ENCODE measurements at regions not wholly inside any gene's neighbourhood (a gene's known extent, or its start where the extent isn't known, plus 50 kb on each side); places are given as distances from the start of the nearest gene placed in this dataset.

- in situ Hi-C loops (cut with MboI; ENCODE audit: low pct_unique_long_range_greater_than_20kb, low sequenced_read_pairs), result no loop called here
- no peak for DNase-seq
Observed at GRCh38 chr13:50071379-50071778, 56.1 kb downstream of the KCNRG start.

GRCh38 chr13:50072676-50073075 is 57.4 kb downstream of the KCNRG start:
- in situ Hi-C loops (cut with MboI; ENCODE audit: low pct_unique_long_range_greater_than_20kb, low sequenced_read_pairs), result no loop called here
- no peak for DNase-seq

DNA sequence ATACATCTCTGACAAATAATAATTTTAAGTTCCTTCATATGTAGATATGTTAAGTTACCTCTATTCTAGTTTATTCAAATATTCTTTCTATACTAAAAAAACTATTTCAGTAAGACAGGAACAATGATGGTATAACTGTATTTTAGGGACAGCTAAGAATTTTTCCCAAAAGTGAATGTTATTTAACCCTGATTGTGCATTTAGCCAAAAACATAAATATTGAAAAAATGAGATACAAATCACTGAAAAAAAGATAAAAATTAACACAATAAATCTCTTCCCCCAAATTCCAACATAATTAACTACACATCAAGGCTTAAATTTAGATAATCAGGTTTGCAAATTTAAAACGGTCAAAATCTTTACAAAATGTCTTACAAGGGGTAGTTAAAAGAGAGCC is 58.1 kb downstream of the KCNRG start:
- DNase-seq, result no peak
- in situ Hi-C loops (cut with MboI; ENCODE audit: low pct_unique_long_range_greater_than_20kb, low sequenced_read_pairs), result no loop called here

- DNase-seq, result no peak
- in situ Hi-C loops (cut with MboI; ENCODE audit: low pct_unique_long_range_greater_than_20kb, low sequenced_read_pairs), result no loop called here
Observed at GRCh38 chr13:50074843-50075242, 59.6 kb downstream of the KCNRG start.

GRCh38 chr13:50075619-50076097 is 60.4 kb downstream of the KCNRG start:
- no peak for DNase-seq
- in situ Hi-C loops (cut with MboI; ENCODE audit: low pct_unique_long_range_greater_than_20kb, low sequenced_read_pairs), result no loop called here

DNA sequence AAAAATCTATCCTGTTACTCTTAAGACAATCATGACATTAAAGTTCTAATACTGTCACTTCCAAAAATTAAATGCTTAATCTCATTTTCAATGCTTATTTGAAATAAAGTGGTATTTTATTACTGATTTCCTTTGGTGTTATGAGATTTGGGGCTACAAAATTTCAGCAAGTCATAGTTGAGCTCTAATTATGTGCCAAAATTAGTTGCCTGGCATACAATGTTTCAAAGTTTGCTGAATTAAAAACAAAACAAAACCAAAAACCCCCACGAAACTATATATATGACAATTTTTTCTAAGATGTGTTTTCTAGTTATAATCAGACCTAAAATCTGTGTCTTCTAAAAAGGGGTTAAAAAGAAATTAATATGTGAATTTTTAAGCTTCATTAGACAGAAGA is 62.2 kb downstream of the KCNRG start:
- in situ Hi-C loops (cut with MboI; ENCODE audit: low pct_unique_long_range_greater_than_20kb, low sequenced_read_pairs), result no loop called here
- no peak for DNase-seq

DNA sequence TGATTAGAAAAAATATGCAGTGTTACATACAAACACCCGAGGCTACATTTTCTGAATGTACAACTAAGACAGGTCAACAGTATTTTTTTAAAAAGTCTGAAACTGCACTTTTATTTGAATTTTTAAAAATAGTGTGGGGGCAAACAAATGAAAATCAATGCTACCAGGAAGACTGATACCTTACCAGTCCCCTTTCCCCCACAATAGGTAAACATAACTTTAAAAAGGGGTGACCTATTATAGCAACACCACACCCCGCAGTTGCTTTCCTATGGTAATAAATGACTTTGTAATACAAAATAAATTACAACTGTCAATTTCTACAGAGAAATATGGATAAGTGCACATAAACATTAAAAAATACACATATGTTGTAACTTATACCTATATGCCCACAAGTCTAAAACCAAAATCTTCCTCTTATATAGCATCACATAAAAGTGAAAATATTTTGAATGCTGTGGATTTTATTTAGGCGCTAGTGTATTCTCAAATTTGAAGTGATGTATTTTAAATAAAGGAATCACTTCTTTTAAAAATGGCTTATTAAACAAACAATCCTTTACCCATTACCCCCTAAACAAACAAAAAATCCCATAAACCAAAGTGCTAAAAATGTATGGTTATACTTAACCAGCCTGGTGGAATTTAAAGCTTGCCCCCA is 63.1 kb downstream of the KCNRG start:
- DNase-seq, result no peak
- in situ Hi-C loops (cut with MboI; ENCODE audit: low pct_unique_long_range_greater_than_20kb, low sequenced_read_pairs), result no loop called here

DNA sequence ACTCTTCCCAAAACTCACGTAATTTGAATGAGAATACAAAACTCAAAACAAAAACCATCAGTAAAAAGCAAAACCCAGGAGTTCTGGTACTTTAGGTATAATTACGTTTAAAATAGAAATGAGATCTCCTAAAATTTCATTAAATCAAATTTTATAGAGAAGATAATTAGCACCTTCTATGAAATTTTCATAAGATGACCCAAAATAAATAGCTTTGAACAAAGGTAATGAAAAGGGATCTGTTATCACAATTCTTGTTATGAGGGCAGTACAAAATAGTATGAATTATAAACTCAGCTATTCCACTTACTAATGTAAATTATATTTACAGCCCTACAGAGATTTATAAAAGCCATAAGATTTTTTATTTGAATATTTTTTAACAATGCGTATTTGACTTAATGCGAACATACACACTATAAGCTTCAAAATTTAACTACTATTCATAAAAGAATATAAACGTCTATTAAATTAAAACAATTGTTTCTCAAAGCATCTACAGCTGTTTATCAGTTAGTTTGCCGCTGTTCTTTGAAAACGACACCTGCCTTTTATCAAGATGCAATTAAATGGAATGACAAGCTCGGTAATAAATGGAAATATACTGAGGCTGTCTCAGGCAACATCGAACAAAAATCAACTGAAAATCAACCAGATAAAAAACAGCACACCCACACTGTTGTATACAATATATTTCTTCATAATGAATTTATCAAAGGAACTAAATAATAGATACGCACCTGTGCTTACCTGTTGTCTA is 63.8 kb downstream of the KCNRG start:
- in situ Hi-C loops (cut with MboI; ENCODE audit: low pct_unique_long_range_greater_than_20kb, low sequenced_read_pairs), result no loop called here
- no peak for DNase-seq

- DNase-seq, result no peak
- in situ Hi-C loops (cut with MboI; ENCODE audit: low pct_unique_long_range_greater_than_20kb, low sequenced_read_pairs), result no loop called here
Observed at GRCh38 chr13:50079655-50080202, 64.5 kb downstream of the KCNRG start.

DNA sequence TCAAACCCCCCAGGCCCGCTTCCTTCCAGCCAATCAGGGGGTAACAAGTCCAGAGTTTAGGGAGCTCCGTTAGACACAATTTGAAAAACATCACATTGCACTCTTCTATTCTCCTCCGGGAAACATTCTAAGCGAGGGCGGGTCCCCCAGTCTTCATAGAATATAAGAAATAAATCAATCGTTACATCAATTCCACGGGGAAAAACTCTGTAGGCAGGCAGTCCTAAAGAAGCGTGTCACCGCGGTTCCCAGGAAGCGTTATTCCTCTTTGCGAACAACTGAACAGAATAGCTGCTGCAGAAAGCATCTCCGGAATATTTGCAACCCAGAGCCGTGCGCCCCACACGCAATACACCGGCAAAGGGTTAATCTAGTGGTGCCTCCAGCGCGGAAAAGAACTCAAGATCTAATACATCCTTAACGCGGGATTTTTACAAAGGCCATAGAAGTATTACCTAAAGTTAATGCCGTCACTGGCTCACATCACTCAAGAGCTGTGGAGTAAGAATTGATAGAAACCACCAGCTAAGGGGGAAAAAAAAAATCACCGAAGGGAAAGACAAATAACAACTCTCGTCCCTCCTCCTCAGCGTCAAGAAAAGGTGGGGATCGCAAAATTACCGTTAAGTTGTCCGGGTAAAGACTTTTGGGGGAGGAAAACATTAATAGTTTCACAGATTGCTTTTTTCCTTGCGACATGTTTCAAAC is 65.1 kb downstream of the KCNRG start:
- peak; percentile 54 for DNase-seq
- in situ Hi-C loops (cut with MboI; ENCODE audit: low pct_unique_long_range_greater_than_20kb, low sequenced_read_pairs), result no loop called here

DNA sequence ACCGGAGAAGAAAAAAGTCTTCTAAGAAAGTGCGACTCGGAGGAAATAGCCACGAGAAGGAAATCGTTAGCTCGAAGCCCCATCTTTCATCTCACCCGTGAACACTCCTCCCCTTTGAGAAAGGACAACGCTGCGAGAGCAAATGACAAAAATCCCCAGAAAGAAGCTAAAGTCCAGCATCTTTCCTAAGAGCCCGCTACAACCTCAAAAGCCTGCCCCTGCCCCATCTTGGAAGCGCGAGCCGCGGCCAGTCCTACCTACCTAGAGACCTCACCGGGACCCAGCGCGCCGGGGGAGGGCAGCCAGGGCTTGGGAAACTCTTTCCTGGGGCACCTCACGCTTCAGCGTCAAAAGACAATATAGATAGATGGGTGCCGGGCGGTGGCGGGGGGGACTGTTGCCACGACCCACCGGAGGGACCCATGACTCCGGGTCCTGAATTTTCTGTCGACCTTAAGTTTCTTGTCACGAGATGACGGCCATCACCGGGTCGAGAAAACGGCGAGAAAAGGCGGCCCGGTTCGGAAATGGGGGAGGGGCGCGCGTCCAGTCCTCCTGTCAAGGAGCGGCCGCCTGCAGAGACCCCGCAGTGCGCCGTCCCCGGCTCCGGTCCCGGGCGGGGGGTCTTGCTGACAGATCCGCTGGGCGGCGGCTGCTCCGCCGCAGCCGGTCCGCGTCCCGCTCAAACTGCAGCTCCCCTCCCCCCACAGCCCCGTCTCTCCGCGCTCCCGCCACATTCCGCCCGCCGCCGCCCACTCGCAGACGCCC is 65.9 kb downstream of the KCNRG start:
- in situ Hi-C loops (cut with MboI; ENCODE audit: low pct_unique_long_range_greater_than_20kb, low sequenced_read_pairs), result no loop called here
- DNase-seq, result peak; percentile 57

DNA sequence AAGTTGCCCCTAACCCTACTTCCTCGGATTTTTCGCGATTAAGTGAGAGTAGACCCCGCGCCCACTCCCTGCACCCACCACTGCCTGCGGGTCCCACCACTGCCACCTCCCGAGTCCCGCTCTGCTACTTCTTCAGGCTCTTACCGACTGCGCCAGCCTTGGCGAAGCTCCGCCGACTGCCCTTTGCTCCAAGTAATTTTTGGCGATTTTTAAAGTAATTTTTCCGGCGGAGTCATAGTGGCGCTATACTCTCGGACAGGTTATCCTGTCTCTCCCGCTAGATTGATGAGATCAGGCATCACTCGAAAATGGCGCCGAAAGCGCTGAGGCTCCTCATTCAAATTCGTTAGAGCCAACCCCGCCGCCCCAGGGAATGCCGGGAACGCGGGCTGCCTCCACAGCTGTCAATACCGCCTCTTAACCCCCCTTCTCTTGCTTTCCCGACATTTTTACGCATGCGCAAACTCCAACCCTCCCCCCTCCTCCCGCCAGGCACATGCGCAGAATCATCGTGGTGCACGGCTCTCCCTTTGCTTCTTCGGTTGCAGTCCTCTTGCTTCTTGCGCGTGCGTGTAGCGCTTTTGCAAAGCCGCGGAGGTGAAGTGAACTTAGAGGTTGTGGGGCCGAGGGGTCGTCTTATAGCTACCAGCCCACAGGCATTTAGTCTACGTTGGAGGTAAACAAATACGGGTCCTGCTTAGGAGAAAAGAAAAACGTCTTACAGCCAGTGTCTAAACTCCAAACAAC is 66.6 kb downstream of the KCNRG start:
- in situ Hi-C loops (cut with MboI; ENCODE audit: low pct_unique_long_range_greater_than_20kb, low sequenced_read_pairs), result no loop called here
- peak; percentile 99 for DNase-seq

DNA sequence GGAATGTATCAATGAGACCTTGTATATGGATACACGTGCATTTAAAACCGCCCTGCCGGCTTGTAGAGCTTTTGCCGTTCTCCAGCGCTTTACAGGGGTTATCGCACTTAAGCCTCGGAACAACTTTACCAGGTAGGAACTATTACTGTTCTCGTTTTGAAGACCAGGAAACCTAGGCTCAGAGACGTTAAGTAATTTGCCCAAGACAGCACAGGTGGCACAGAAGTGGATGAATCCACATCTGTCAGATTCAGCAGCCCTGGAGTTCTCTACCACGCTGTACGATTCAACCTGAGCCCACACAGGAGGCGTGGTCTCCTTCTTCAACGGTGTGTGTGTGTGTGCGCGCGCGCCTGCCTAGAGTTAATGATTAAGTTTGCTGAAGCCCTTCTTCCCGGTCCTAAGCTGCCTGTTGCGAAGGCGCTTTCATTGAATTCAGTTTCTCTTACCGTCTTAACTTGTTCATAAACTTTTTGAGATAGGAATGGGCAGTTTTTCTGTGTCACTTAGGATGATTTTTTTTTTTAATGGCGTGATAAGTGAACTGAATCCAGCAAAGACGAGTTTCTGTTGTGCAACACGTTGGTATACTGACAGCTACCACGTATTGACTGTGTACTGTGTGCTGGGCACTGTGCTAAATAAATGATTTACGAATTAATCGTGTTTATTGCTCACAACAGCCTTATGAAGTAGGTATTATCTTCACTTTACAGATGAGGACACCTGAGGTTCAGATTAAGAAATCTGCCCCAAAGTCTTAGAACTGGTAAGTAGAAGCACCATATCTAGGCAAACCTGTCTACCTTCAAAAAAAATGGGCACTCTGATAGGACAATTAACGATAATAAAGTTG is 67.4 kb downstream of the KCNRG start:
- in situ Hi-C loops (cut with MboI; ENCODE audit: low pct_unique_long_range_greater_than_20kb, low sequenced_read_pairs), result no loop called here
- DNase-seq, result peak; percentile 89

GRCh38 chr13:50085063-50085462 is 69.8 kb downstream of the KCNRG start:
- peak; percentile 73 for DNase-seq

GRCh38 chr13:50089633-50090032 is 74.4 kb downstream of the KCNRG start:
- in situ Hi-C loops (cut with MboI; ENCODE audit: low pct_unique_long_range_greater_than_20kb, low sequenced_read_pairs), result no loop called here
- no peak for DNase-seq

More at GRCh38 chr13:50085063-50085462, 69.8 kb downstream of the KCNRG start:
- in situ Hi-C loops (cut with MboI; ENCODE audit: low pct_unique_long_range_greater_than_20kb, low sequenced_read_pairs), result no loop called here

- no peak for DNase-seq
- in situ Hi-C loops (cut with MboI; ENCODE audit: low pct_unique_long_range_greater_than_20kb, low sequenced_read_pairs), result no loop called here
Observed at GRCh38 chr13:50090211-50090610, 75.0 kb downstream of the KCNRG start.

GRCh38 chr13:50094615-50095293 is 79.5 kb downstream of the KCNRG start:
- in situ Hi-C loops (cut with MboI; ENCODE audit: low pct_unique_long_range_greater_than_20kb, low sequenced_read_pairs), result no loop called here

More at GRCh38 chr13:50094615-50095293, 79.5 kb downstream of the KCNRG start:
- DNase-seq, result no peak

All from KBM-7 (cell line).